ENCODE measurements at regions not wholly inside any gene's neighbourhood (a gene's known extent, or its start where the extent isn't known, plus 50 kb on each side); places are given as distances from the start of the nearest gene placed in this dataset.

- H3K27ac ChIP-seq, result no peak overlapping the region
- no peaks in the 10 kb centered on the region for H3K27me3 ChIP-seq
- no peaks in the 10 kb centered on the region for H3K36me3 ChIP-seq
- intact Hi-C loops (cut with DNase I), result no loop called here
- TF ChIP-seq, protein P1, sequence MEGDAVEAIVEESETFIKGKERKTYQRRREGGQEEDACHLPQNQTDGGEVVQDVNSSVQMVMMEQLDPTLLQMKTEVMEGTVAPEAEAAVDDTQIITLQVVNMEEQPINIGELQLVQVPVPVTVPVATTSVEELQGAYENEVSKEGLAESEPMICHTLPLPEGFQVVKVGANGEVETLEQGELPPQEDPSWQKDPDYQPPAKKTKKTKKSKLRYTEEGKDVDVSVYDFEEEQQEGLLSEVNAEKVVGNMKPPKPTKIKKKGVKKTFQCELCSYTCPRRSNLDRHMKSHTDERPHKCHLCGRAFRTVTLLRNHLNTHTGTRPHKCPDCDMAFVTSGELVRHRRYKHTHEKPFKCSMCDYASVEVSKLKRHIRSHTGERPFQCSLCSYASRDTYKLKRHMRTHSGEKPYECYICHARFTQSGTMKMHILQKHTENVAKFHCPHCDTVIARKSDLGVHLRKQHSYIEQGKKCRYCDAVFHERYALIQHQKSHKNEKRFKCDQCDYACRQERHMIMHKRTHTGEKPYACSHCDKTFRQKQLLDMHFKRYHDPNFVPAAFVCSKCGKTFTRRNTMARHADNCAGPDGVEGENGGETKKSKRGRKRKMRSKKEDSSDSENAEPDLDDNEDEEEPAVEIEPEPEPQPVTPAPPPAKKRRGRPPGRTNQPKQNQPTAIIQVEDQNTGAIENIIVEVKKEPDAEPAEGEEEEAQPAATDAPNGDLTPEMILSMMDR (IDR thresholded peaks at IDR 0.05), result no peak
- no peak overlapping the region for H3K4me3 ChIP-seq
- H3K9ac ChIP-seq (ENCODE audit: low read depth in 2 of 2, low read length in 2 of 2), result no peak overlapping the region
- H3K9me3 ChIP-seq, result no peaks in the 10 kb centered on the region
- H3K4me1 ChIP-seq, result no peaks in the 10 kb centered on the region
- no peak for DNase-seq
Measured at GRCh38 chr14:85115921-85116320, 414.0 kb upstream of the FLRT2 start.

- no peak for DNase-seq
- TF ChIP-seq, protein P1 (IDR thresholded peaks at IDR 0.05), result no peak
- H3K27me3 ChIP-seq, result no peaks in the 10 kb centered on the region
- intact Hi-C loops (cut with DNase I), result no loop called here
- no peaks in the 10 kb centered on the region for H3K36me3 ChIP-seq
- H3K27ac ChIP-seq, result no peak overlapping the region
- no peaks in the 10 kb centered on the region for H3K4me1 ChIP-seq
- no peak overlapping the region for H3K4me3 ChIP-seq
- H3K9me3 ChIP-seq, result no peaks in the 10 kb centered on the region
- H3K9ac ChIP-seq (ENCODE audit: low read depth in 2 of 2, low read length in 2 of 2), result no peak overlapping the region
Measured at GRCh38 chr14:85118274-85118673, 411.7 kb upstream of the FLRT2 start.

DNA sequence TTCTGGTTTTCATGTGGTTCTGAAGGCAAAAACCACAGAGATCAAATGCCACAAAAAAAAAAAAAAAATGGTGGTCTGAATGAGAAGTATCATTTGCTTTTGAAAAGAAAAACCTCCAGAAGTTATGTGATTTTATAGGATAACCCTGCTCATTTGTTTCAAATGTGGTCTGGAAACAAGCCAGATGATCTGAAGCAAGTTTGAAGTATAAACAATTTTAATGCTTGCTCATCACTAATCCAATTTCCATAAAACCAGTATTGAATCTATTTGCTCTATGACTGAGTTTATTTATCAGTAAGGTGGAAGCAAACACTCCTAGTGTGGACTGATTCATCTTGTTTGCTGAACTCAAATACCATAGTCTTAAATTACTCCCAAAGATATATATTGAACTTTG, 407.3 kb upstream of the FLRT2 start:
- H3K36me3 ChIP-seq, result no peaks in the 10 kb centered on the region
- no peak overlapping the region for H3K4me3 ChIP-seq
- DNase-seq, result no peak
- H3K4me1 ChIP-seq, result no peaks in the 10 kb centered on the region
- TF ChIP-seq, protein P1 (IDR thresholded peaks at IDR 0.05), result no peak
- H3K9me3 ChIP-seq, result no peaks in the 10 kb centered on the region
- intact Hi-C loops (cut with DNase I), result no loop called here
- no peak overlapping the region for H3K9ac ChIP-seq (ENCODE audit: low read depth in 2 of 2, low read length in 2 of 2)
- no peaks in the 10 kb centered on the region for H3K27me3 ChIP-seq
- H3K27ac ChIP-seq, result no peak overlapping the region

DNA sequence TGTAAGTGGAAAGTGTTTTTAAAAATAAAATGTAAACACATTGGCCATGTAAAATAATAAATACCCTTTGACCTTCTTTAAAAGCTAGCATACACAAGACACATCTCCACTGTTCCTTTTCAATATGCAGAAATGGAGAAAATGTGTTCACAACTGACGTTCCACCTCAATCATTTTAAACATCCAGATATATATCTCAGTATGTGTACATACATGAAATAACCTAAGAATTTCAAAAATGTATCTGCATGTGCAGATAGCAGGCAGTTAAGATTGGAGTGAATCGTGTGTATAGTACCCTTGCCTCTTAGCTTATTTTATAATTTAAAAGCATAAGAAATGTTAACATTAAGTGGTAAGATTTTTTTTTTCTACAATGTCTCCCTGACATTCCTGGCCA, 406.2 kb upstream of the FLRT2 start:
- Histone ChIP-seq H3K27ac (no peak overlapping the region), H3K4me3 (no peak overlapping the region), H3K27me3 (no peaks in the 10 kb centered on the region), H3K9ac (ENCODE audit: low read depth in 2 of 2, low read length in 2 of 2) (no peak overlapping the region), H3K9me3 (no peaks in the 10 kb centered on the region), H3K36me3 (no peaks in the 10 kb centered on the region), H3K4me1 (no peaks in the 10 kb centered on the region)
- TF ChIP-seq, protein P1 (IDR thresholded peaks at IDR 0.05), result no peak
- DNase-seq, result no peak
- intact Hi-C loops (cut with DNase I), result no loop called here

GRCh38 chr14:85124631-85125290, 405.2 kb upstream of the FLRT2 start:
- intact Hi-C loops (cut with DNase I), result no loop called here
- H3K4me3 ChIP-seq, result no peak overlapping the region
- no peaks in the 10 kb centered on the region for H3K4me1 ChIP-seq
- DNase-seq, result no peak
- H3K27ac ChIP-seq, result no peak overlapping the region
- no peaks in the 10 kb centered on the region for H3K27me3 ChIP-seq
- no peaks in the 10 kb centered on the region for H3K36me3 ChIP-seq
- TF ChIP-seq, protein P1 (IDR thresholded peaks at IDR 0.05), result no peak
- no peak overlapping the region for H3K9ac ChIP-seq (ENCODE audit: low read depth in 2 of 2, low read length in 2 of 2)
- no peaks in the 10 kb centered on the region for H3K9me3 ChIP-seq
